HepG2 (cell line): ENCODE measurements at regions not wholly inside any gene's neighbourhood (a gene's known extent, or its start where the extent isn't known, plus 50 kb on each side); places are given as distances from the start of the nearest gene placed in this dataset.

Experiments used
- ATAC-seq: fragments of 200-7000 bp; cut with Tn5 transposase; 3 replicates; pipeline ENCODE4 v1.9.1; 2020; ENCODE audit warnings: mild to moderate bottlenecking, moderate library complexity
- BruUV-seq: library from RNA; stranded (reverse); fragments of 400-500 nt; replicated peaks from 2 replicates; lab custom pipeline; 2021; lab: Mats Ljungman, UMichigan
- CTCF ChIA-PET: fragments of 300-600 bp; formaldehyde crosslinking; extraction: SDS; loops from one replicate; lab custom pipeline; 2021; ENCODE audit warnings: low total read pairs, inconsistent platforms, low intra/inter-chr PET ratio; lab: Yijun Ruan, JAX
- POLR2A ChIA-PET: fragments of 350-600 bp; sonication (Branson Sonifier 250); formaldehyde crosslinking; loops from one replicate; lab custom pipeline; 2020; ENCODE audit warnings: antibody characterized with exemption, inconsistent platforms; lab: Yijun Ruan, JAX
- DNase-seq: peaks from one replicate; pipeline ENCODE4 v3.0.0-alpha.2; 2015; ENCODE audit warnings: low spot score
- FAIRE-seq: peaks from 3 replicates; lab custom pipeline; 2011; peaks lifted over from hg19 to GRCh38; lab: Jason Lieb, UNC
- H2AFZ ChIP-seq: one replicate; pipeline ENCODE4 v1.6.1; 2011; ENCODE audit warnings: low read length, inconsistent platforms
- H3K27ac ChIP-seq: fragments of 300-600 bp; 3 replicates; pipeline ENCODE4 v1.8.0; 2011; ENCODE audit warnings: mixed run types, mild to moderate bottlenecking, mixed read lengths, low read length, inconsistent platforms; ENCODE audit not compliant: insufficient read depth; ENCODE audit errors: extremely low read length
- H3K27me3 ChIP-seq, 2 experiments: fragments of 200-600 bp in 1 of 2; 2 replicates in 1 of 2; 3 replicates in 1 of 2; pipeline versions ENCODE4 v1.6.0 to v1.8.0; 2011; ENCODE audit warnings: low read length in 2 of 2, mild to moderate bottlenecking in 2 of 2, moderate library complexity in 2 of 2, inconsistent platforms in 1 of 2; ENCODE audit not compliant: insufficient read depth in 2 of 2, control insufficient read depth in 1 of 2
- H3K36me3 ChIP-seq, 2 experiments: fragments of 200-600 bp in 1 of 2; replicated peaks in 1 of 2; 2 replicates in 1 of 2; 3 replicates in 1 of 2; pipeline versions ENCODE4 v1.5.1 to v1.8.0; 2011; ENCODE audit warnings: low read length in 2 of 2, inconsistent platforms in 1 of 2; ENCODE audit not compliant: insufficient read depth in 2 of 2, control insufficient read depth in 1 of 2
- H3K4me1 ChIP-seq: 2 replicates; pipeline ENCODE4 v1.5.1; 2012; ENCODE audit warnings: low read length, inconsistent platforms; ENCODE audit not compliant: insufficient read depth
- H3K4me2 ChIP-seq: 2 replicates; pipeline ENCODE4 v1.6.0; 2011; ENCODE audit warnings: low read depth, low read length, inconsistent platforms
- H3K4me3 ChIP-seq, 3 experiments: fragments of 200-600 bp in 1 of 3; sonication (generic), shearing (Covaris generic) in 1 of 3; replicated peaks in 1 of 3; 2 replicates each; pipeline ENCODE4 v1.5.1; 2011 to 2016; ENCODE audit warnings: low read length in 3 of 3, inconsistent platforms in 2 of 3, low read depth in 2 of 3, mild to moderate bottlenecking in 2 of 3, control low read depth in 1 of 3, mixed read lengths in 1 of 3; ENCODE audit not compliant: insufficient read depth in 1 of 3
- H3K79me2 ChIP-seq: one replicate; pipeline ENCODE4 v1.6.1; 2011; ENCODE audit warnings: low read length, inconsistent platforms; ENCODE audit not compliant: insufficient read depth
- H3K9ac ChIP-seq: 2 replicates; pipeline ENCODE4 v1.6.0; 2011; ENCODE audit warnings: mild to moderate bottlenecking, low read depth, low read length, inconsistent platforms; ENCODE audit not compliant: insufficient read depth
- H3K9me3 ChIP-seq: 2 replicates; pipeline ENCODE4 v1.5.1; 2012; ENCODE audit warnings: mild to moderate bottlenecking, low read length
- H4K20me1 ChIP-seq: 2 replicates; pipeline ENCODE4 v1.6.0; 2011; ENCODE audit warnings: inconsistent platforms, mild to moderate bottlenecking, low read length, moderate library complexity; ENCODE audit not compliant: insufficient read depth
- BHLHE40 ChIP-seq: IDR thresholded peaks from 2 replicates; pipeline ENCODE4 v1.6.1; 2011; ENCODE audit warnings: low read length, improper control_type of control experiment
- EZH2 ChIP-seq: conservative IDR thresholded peaks from 2 replicates; pipeline ENCODE4 v1.6.1; 2012; ENCODE audit warnings: mild to moderate bottlenecking, low read depth, low read length, moderate library complexity
- MAFK ChIP-seq, 2 experiments: IDR thresholded peaks in 1 of 2; conservative IDR thresholded peaks in 1 of 2; 2 replicates each; pipeline ENCODE4 v1.6.1; 2011; ENCODE audit warnings: improper control_type of control experiment in 2 of 2, low read length in 2 of 2
- MTA3 ChIP-seq: sonication (generic); formaldehyde crosslinking; IDR thresholded peaks from 2 replicates; pipeline ENCODE4 v1.4.0; 2020; ENCODE audit warnings: missing genetic modification reagents
- SP1 ChIP-seq, 2 experiments: fragments of 450-650 bp in 1 of 2; sonication (generic) in 1 of 2; formaldehyde crosslinking in 1 of 2; IDR thresholded peaks; 2 replicates each; pipeline versions ENCODE4 v1.4.0 to v1.6.1; 2016 to 2020; ENCODE audit warnings: missing genetic modification reagents in 1 of 2
- ZMYM3 ChIP-seq: sonication (generic); formaldehyde crosslinking; IDR thresholded peaks from 2 replicates; pipeline ENCODE4 v1.5.1; 2020; ENCODE audit warnings: mild to moderate bottlenecking, missing genetic modification reagents
- ZNF782 ChIP-seq: sonication (generic); formaldehyde crosslinking; IDR thresholded peaks from 2 replicates; pipeline ENCODE4 v1.4.0; 2020; ENCODE audit warnings: missing genetic modification reagents, mild to moderate bottlenecking, borderline replicate concordance
- in situ Hi-C: cut with HindIII; loops from 2 replicates; pipeline ENCODE4 v1.10.0; 2017; ENCODE audit warnings: low pct_unique_long_range_greater_than_20kb; ENCODE audit not compliant: extremely low pct_ligation_motif_present
- intact Hi-C: fragments of 100-400 bp; cut with micrococcal nuclease; formaldehyde crosslinking; loops from one replicate; pipeline ENCODE4 v1.10.0; 2022; ENCODE audit not compliant: unreplicated experiment
- TF ChIP-seq, protein P1 (sequence below): sonication (generic); formaldehyde crosslinking; conservative IDR thresholded peaks from 2 replicates; pipeline ENCODE4 v1.8.0; 2022; ENCODE audit warnings: mild to moderate bottlenecking, moderate library complexity, missing genetic modification reagents
- TF ChIP-seq, protein P2 (sequence below): sonication (generic); formaldehyde crosslinking; IDR thresholded peaks from 2 replicates; pipeline ENCODE4 v1.5.0; 2020; ENCODE audit warnings: missing genetic modification reagents, mild to moderate bottlenecking, borderline replicate concordance
- TF ChIP-seq, protein P3 (sequence below): sonication (generic); formaldehyde crosslinking; IDR thresholded peaks from 2 replicates; pipeline ENCODE4 v1.5.0; 2020; ENCODE audit warnings: mild to moderate bottlenecking, missing genetic modification reagents, borderline replicate concordance
- TF ChIP-seq, protein P4 (sequence below): sonication (generic); formaldehyde crosslinking; IDR thresholded peaks from 2 replicates; pipeline ENCODE4 v1.4.0; 2020; ENCODE audit warnings: mild to moderate bottlenecking, missing genetic modification reagents, borderline replicate concordance

DNA sequence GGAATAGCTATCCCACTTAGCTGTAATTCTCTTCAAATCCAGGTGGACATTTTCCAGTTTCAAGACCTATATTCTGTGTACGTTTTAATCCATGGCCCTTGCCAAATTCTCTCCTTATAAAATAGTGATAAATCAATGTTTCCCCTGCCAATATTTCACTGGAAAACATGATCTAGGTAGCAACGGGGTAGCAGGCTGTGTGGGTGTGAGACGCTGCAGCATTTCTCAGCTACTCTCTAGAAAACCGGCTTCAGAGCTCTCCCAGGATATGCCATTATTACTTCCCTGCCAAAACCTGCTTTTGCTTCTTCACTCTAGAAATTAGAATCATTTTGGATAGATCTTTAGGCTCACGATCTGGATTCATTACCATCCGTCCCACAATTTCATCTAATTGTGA is 82.1 kb upstream of the SIPA1L2 start (continued):
- TF ChIP-seq, protein P1, sequence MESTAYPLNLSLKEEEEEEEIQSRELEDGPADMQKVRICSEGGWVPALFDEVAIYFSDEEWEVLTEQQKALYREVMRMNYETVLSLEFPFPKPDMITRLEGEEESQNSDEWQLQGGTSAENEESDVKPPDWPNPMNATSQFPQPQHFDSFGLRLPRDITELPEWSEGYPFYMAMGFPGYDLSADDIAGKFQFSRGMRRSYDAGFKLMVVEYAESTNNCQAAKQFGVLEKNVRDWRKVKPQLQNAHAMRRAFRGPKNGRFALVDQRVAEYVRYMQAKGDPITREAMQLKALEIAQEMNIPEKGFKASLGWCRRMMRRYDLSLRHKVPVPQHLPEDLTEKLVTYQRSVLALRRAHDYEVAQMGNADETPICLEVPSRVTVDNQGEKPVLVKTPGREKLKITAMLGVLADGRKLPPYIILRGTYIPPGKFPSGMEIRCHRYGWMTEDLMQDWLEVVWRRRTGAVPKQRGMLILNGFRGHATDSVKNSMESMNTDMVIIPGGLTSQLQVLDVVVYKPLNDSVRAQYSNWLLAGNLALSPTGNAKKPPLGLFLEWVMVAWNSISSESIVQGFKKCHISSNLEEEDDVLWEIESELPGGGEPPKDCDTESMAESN (CRISPR knock-in tag), result no peak
- TF ChIP-seq, protein P2, sequence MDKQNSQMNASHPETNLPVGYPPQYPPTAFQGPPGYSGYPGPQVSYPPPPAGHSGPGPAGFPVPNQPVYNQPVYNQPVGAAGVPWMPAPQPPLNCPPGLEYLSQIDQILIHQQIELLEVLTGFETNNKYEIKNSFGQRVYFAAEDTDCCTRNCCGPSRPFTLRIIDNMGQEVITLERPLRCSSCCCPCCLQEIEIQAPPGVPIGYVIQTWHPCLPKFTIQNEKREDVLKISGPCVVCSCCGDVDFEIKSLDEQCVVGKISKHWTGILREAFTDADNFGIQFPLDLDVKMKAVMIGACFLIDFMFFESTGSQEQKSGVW (CRISPR knock-in tag), result no peak
- TF ChIP-seq MTA3 (CRISPR knock-in tag), result no peak
- no peak for TF ChIP-seq ZMYM3 (CRISPR knock-in tag)
- TF ChIP-seq, all 625 proteins: peak for 0

DNA sequence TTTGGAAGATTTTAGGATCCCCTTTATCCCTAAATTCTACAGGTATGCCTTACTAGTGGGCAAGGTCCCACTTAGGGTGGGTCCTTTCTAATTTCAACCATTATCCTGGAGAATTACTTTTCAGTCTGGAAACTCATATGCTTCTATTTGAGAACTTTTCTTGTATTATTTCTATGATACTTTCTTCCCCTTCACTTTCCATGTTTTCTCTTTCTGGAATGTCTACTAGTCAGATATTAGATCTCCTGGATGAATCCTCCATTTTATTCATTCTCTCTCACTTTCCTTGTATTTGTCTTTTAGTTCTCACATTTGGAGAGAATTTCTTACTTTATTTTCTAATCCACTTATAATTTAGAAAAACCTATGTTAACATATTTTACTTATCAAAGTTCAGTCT is 83.9 kb upstream of the SIPA1L2 start:
- Histone ChIP-seq H4K20me1 (no peaks in the 10 kb centered on the region), H3K4me1 (no peaks in the 10 kb centered on the region), H3K4me3 (no peak overlapping the region), H3K27me3 (no peaks in the 10 kb centered on the region), H3K79me2 (no peaks in the 10 kb centered on the region), H3K36me3 (no peaks in the 10 kb centered on the region), H3K9ac (no peak overlapping the region), H3K4me2 (no peak overlapping the region), H3K9me3 (no peaks in the 10 kb centered on the region), H3K27ac (no peak overlapping the region), H2AFZ (no peak overlapping the region)
- POLR2A ChIA-PET, result no interaction called here
- no peak for FAIRE-seq
- intact Hi-C loops (no loop called here), in situ Hi-C loops (no loop called here)
- ATAC-seq, result no peak
- no peak for DNase-seq
- CTCF ChIA-PET, result no interaction called here
- BruUV-seq, result no TSS peak
- no peak for TF ChIP-seq EZH2
- no peak for TF ChIP-seq MAFK (conservative IDR thresholded peaks at IDR 0.05 in 1 of 2, IDR thresholded peaks at IDR 0.05 in 1 of 2; ENCODE audit: low read length in 2 of 2)
- TF ChIP-seq, protein P3, sequence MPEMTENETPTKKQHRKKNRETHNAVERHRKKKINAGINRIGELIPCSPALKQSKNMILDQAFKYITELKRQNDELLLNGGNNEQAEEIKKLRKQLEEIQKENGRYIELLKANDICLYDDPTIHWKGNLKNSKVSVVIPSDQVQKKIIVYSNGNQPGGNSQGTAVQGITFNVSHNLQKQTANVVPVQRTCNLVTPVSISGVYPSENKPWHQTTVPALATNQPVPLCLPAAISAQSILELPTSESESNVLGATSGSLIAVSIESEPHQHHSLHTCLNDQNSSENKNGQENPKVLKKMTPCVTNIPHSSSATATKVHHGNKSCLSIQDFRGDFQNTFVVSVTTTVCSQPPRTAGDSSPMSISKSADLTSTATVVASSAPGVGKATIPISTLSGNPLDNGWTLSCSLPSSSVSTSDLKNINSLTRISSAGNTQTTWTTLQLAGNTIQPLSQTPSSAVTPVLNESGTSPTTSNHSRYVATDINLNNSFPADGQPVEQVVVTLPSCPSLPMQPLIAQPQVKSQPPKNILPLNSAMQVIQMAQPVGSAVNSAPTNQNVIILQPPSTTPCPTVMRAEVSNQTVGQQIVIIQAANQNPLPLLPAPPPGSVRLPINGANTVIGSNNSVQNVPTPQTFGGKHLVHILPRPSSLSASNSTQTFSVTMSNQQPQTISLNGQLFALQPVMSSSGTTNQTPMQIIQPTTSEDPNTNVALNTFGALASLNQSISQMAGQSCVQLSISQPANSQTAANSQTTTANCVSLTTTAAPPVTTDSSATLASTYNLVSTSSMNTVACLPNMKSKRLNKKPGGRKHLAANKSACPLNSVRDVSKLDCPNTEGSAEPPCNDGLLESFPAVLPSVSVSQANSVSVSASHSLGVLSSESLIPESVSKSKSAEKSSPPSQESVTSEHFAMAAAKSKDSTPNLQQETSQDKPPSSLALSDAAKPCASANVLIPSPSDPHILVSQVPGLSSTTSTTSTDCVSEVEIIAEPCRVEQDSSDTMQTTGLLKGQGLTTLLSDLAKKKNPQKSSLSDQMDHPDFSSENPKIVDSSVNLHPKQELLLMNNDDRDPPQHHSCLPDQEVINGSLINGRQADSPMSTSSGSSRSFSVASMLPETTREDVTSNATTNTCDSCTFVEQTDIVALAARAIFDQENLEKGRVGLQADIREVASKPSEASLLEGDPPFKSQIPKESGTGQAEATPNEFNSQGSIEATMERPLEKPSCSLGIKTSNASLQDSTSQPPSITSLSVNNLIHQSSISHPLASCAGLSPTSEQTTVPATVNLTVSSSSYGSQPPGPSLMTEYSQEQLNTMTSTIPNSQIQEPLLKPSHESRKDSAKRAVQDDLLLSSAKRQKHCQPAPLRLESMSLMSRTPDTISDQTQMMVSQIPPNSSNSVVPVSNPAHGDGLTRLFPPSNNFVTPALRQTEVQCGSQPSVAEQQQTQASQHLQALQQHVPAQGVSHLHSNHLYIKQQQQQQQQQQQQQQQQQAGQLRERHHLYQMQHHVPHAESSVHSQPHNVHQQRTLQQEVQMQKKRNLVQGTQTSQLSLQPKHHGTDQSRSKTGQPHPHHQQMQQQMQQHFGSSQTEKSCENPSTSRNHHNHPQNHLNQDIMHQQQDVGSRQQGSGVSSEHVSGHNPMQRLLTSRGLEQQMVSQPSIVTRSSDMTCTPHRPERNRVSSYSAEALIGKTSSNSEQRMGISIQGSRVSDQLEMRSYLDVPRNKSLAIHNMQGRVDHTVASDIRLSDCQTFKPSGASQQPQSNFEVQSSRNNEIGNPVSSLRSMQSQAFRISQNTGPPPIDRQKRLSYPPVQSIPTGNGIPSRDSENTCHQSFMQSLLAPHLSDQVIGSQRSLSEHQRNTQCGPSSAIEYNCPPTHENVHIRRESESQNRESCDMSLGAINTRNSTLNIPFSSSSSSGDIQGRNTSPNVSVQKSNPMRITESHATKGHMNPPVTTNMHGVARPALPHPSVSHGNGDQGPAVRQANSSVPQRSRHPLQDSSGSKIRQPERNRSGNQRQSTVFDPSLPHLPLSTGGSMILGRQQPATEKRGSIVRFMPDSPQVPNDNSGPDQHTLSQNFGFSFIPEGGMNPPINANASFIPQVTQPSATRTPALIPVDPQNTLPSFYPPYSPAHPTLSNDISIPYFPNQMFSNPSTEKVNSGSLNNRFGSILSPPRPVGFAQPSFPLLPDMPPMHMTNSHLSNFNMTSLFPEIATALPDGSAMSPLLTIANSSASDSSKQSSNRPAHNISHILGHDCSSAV, result no peak
- no peak for TF ChIP-seq BHLHE40
- no peak for TF ChIP-seq ZNF782 (CRISPR knock-in tag)
- TF ChIP-seq SP1 (IDR thresholded peaks at IDR 0.05), result no peak
- TF ChIP-seq SP1 (CRISPR knock-in tag; IDR thresholded peaks at IDR 0.05), result no peak
- TF ChIP-seq, protein P4, sequence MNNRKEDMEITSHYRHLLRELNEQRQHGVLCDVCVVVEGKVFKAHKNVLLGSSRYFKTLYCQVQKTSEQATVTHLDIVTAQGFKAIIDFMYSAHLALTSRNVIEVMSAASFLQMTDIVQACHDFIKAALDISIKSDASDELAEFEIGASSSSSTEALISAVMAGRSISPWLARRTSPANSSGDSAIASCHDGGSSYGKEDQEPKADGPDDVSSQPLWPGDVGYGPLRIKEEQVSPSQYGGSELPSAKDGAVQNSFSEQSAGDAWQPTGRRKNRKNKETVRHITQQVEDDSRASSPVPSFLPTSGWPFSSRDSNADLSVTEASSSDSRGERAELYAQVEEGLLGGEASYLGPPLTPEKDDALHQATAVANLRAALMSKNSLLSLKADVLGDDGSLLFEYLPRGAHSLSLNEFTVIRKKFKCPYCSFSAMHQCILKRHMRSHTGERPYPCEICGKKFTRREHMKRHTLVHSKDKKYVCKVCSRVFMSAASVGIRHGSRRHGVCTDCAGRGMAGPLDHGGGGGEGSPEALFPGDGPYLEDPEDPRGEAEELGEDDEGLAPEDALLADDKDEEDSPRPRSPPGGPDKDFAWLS, result no peak
